Stomach (tissue), 8 donors: ENCODE measurements at regions not wholly inside any gene's neighbourhood (a gene's known extent, or its start where the extent isn't known, plus 50 kb on each side); places are given as distances from the start of the nearest gene placed in this dataset.

Experiments
- DNase-seq, 2 donors: peaks; one replicate each; pipeline versions ENCODE4 v3.0.0 to v3.0.0-alpha.2; 2013 to 2019
- H3K27ac ChIP-seq, 5 donors: fragments of 200-600 bp in 4 of 5; sonication (generic) in 4 of 5; one replicate each; pipeline ENCODE4 v1.5.1; 2013 to 2019; ENCODE audit warnings: mild to moderate bottlenecking in 1 of 5, moderate library complexity in 1 of 5
- H3K27me3 ChIP-seq, 3 donors: fragments of 200-600 bp; sonication (generic); one replicate each; pipeline ENCODE4 v1.5.1; 2017 to 2019; ENCODE audit warnings: mixed run types in 1 of 3
- H3K36me3 ChIP-seq, 4 donors: fragments of 200-600 bp; sonication (generic); 1 replicate in 3 of 4; 2 replicates in 1 of 4; pipeline ENCODE4 v1.5.1; 2016 to 2019
- H3K4me1 ChIP-seq, 4 donors: fragments of 200-600 bp; sonication (generic); one replicate each; pipeline ENCODE4 v1.5.1; 2016 to 2019
- H3K4me3 ChIP-seq, 4 donors: fragments of 200-600 bp; sonication (generic) in 3 of 4; one replicate each; pipeline ENCODE4 v1.5.1; 2016 to 2019; ENCODE audit warnings: mild to moderate bottlenecking in 1 of 4
- H3K9me3 ChIP-seq, 4 donors: fragments of 200-600 bp; sonication (generic); one replicate each; pipeline ENCODE4 v1.5.1; 2016 to 2019
- EP300 ChIP-seq: sonication (generic); formaldehyde crosslinking; IDR thresholded peaks from one replicate; pipeline ENCODE4 v1.6.1; 2017; ENCODE audit warnings: antibody characterized with exemption
- POLR2A ChIP-seq, 4 donors: fragments of 450-650 bp; IDR thresholded peaks; one replicate each; pipeline ENCODE4 v1.6.1; 2016; ENCODE audit warnings: antibody characterized with exemption in 4 of 4, control low read depth in 2 of 4, mild to moderate bottlenecking in 1 of 4, moderate library complexity in 1 of 4
- POLR2AphosphoS5 ChIP-seq, 3 donors: sonication (generic); formaldehyde crosslinking; IDR thresholded peaks; one replicate each; pipeline ENCODE4 v1.6.1; 2016; ENCODE audit warnings: antibody characterized with exemption in 3 of 3
- WGBS, 5 donors: extraction: QIAGEN DNeasy Blood & Tissue Kit in 3 of 5; methylation state at CpG; one replicate each; pipeline versions ENCODE4 v1.1.5 to v1.1.7; 2013 to 2018; 5-methylcytosine and 5-hydroxymethylcytosine counted together
- intact Hi-C: fragments of 100-400 bp; cut with DNase I; formaldehyde crosslinking; loops from one replicate; pipeline ENCODE4 v1.15.1; 2023; ENCODE audit warnings: low total_unique reads
- TF ChIP-seq, protein P1 (sequence below), 7 experiments: fragments of 450-650 bp in 4 of 7; fragments of 200-600 bp in 3 of 7; sonication (generic) in 3 of 7; IDR thresholded peaks; one replicate each; pipeline ENCODE4 v1.5.1; 2016 to 2019; ENCODE audit warnings: antibody characterized with exemption in 7 of 7, control low read depth in 2 of 7, mild to moderate bottlenecking in 1 of 7
- donor health status: healthy with polysubstance abuse.
- donor health status: Bipolar disorder and iron deficiency.
- donor health status: healthy.

DNA sequence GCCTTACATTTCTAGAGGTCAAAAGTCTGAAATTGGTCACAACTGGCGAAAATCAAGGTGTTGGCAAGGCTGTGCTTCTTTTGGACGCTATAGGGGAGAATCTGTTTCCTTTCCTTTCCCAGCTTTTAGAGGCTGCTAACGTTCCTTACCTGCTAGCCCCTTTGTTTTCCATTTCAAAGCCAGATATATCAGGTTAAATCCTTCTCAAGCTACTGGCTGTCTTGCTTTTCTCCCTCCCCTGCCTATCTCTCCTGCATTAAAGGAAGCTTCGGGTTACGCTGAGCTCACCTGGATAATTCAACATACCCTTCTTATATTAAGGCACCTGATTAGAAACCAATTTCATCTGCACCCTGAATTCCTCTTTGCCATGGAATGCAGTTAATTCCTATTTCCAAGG, 1569.7 kb upstream of the SLC10A2 start:
- H3K27me3 ChIP-seq, result no peaks in the 10 kb centered on the region
- TF ChIP-seq POLR2A (IDR thresholded peaks at IDR 0.05) (no peak), POLR2AphosphoS5 (IDR thresholded peaks at IDR 0.05) (no peak), EP300 (no peak)
- TF ChIP-seq, protein P1, sequence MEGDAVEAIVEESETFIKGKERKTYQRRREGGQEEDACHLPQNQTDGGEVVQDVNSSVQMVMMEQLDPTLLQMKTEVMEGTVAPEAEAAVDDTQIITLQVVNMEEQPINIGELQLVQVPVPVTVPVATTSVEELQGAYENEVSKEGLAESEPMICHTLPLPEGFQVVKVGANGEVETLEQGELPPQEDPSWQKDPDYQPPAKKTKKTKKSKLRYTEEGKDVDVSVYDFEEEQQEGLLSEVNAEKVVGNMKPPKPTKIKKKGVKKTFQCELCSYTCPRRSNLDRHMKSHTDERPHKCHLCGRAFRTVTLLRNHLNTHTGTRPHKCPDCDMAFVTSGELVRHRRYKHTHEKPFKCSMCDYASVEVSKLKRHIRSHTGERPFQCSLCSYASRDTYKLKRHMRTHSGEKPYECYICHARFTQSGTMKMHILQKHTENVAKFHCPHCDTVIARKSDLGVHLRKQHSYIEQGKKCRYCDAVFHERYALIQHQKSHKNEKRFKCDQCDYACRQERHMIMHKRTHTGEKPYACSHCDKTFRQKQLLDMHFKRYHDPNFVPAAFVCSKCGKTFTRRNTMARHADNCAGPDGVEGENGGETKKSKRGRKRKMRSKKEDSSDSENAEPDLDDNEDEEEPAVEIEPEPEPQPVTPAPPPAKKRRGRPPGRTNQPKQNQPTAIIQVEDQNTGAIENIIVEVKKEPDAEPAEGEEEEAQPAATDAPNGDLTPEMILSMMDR (IDR thresholded peaks at IDR 0.05), result no peak
- intact Hi-C loops, result no loop called here
- no peaks in the 10 kb centered on the region for H3K4me1 ChIP-seq
- DNase-seq, result no peak
- H3K36me3 ChIP-seq, result no peaks in the 10 kb centered on the region
- no peak overlapping the region for H3K27ac ChIP-seq
- 63 to 73% (median 70%) methylated on average over 5 of the region's 5 CpGs for WGBS, 5 donors
- H3K9me3 ChIP-seq, result no peaks in the 10 kb centered on the region
- no peak overlapping the region for H3K4me3 ChIP-seq

DNA sequence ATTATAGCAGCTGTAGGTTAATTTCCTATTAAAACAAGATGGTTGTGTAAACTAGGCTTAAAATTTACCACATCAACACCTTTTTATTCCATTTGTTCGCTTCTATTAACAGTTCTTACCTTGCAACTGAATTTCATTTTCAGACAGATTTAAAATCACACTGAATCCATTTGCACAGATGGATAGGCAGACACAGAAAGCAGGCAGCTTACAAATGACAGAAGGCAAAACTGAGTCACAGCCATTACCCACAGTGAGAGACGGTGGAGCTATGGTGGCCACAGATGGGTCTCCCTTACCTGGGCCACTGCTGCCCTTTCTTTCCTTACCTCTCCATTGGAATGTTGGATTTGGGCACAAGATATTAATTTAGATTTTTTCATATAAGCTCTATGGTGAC, 1567.8 kb upstream of the SLC10A2 start:
- intact Hi-C loops, result no loop called here
- Histone ChIP-seq H3K36me3 (no peaks in the 10 kb centered on the region), H3K27me3 (no peaks in the 10 kb centered on the region), H3K4me1 (no peaks in the 10 kb centered on the region), H3K27ac (no peak overlapping the region), H3K4me3 (no peak overlapping the region), H3K9me3 (no peaks in the 10 kb centered on the region)
- DNase-seq, result no peak
- 86 to 95% (median 87%) methylated on average over 2 of the region's 2 CpGs for WGBS, 5 donors
- TF ChIP-seq, protein P1 (IDR thresholded peaks at IDR 0.05), result no peak
- no peak for TF ChIP-seq EP300

DNA sequence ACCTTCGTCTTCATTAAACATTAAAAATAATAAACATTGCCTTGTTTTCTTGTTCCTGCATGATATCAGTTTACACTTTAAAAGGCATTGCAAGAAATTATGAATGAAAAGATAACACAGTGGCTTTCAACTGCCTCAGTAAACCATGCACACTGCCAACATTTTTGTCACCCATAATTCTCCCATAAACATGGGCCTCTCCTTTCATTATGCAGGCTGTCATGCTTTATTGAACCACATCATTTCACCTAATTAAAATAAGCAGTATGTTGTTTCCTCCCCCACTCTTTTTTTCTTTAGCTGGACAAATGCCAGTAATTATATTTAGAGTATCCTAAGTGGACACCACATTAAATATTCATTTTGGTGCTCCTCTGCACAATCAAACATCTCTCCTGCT, 1566.5 kb upstream of the SLC10A2 start:
- Histone ChIP-seq H3K4me3 (no peak overlapping the region), H3K27me3 (no peaks in the 10 kb centered on the region), H3K27ac (no peak overlapping the region), H3K4me1 (no peaks in the 10 kb centered on the region), H3K36me3 (no peaks in the 10 kb centered on the region), H3K9me3 (no peaks in the 10 kb centered on the region)
- intact Hi-C loops, result no loop called here
- DNase-seq, result no peak
- TF ChIP-seq, protein P1 (IDR thresholded peaks at IDR 0.05), result no peak
- TF ChIP-seq EP300 (no peak), POLR2A (IDR thresholded peaks at IDR 0.05) (no peak), POLR2AphosphoS5 (IDR thresholded peaks at IDR 0.05) (no peak)
- 44 to 85% (median 56%) methylated on average over 1 of the region's 1 CpG for WGBS, 5 donors

DNA sequence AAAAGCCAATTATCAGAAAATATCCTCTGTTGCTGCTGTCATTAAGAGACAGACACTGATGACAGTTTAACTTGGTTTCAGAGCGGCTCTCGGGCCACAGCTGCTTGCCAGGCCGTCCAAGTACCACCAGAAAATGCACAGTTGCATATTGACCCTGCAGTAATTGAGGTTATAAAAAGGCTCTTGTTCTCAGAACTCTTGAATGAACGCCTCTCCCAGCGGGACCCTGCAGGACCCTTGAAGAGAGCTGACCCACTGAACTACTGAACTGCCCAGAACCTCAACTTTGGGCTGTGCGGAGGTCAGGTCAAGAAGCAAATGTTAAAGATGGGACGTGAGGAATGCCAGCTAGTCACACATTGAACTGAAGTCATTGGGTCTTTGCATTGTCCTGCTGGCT, 1559.0 kb upstream of the SLC10A2 start:
- H3K27me3 ChIP-seq, result no peaks in the 10 kb centered on the region
- H3K27ac ChIP-seq, result no peak overlapping the region
- H3K36me3 ChIP-seq, result no peaks in the 10 kb centered on the region
- TF ChIP-seq EP300 (no peak), POLR2A (IDR thresholded peaks at IDR 0.05) (no peak), POLR2AphosphoS5 (IDR thresholded peaks at IDR 0.05) (no peak)
- TF ChIP-seq, protein P1 (IDR thresholded peaks at IDR 0.05), result no peak
- H3K4me3 ChIP-seq, result no peak overlapping the region
- 74 to 88% (median 79%) methylated on average over 7 of the region's 7 CpGs for WGBS, 5 donors
- intact Hi-C loops, result no loop called here
- no peaks in the 10 kb centered on the region for H3K9me3 ChIP-seq
- DNase-seq, result no peak
- H3K4me1 ChIP-seq, result no peaks in the 10 kb centered on the region
